ENCODE measurements at regions not wholly inside any gene's neighbourhood (a gene's known extent, or its start where the extent isn't known, plus 50 kb on each side); places are given as distances from the start of the nearest gene placed in this dataset.

- TF ChIP-seq CTCF (IDR thresholded peaks at IDR 0.05 in 2 of 3, conservative IDR thresholded peaks at IDR 0.05 in 1 of 3; ENCODE audit: control insufficient read depth in 2 of 3, extremely low read depth in 1 of 3, insufficient read depth in 1 of 3, low read depth in 3 of 3, low read length in 3 of 3) (no peak), TCF12 (IDR thresholded peaks at IDR 0.05; ENCODE audit: low read depth, low read length) (no peak), SMARCA5 (IDR thresholded peaks at IDR 0.05) (no peak)
These were observed 60.0 kb upstream of the FOXD3 start for GRCh38 chr1:63262459-63262770.
